Glutamatergic neuron (in vitro differentiated cells): ENCODE measurements at regions not wholly inside any gene's neighbourhood (a gene's known extent, or its start where the extent isn't known, plus 50 kb on each side); places are given as distances from the start of the nearest gene placed in this dataset.

ENCODE experiments used
- DNase-seq: peaks from one replicate; pipeline ENCODE4 v3.0.0; 2022
- H3K27ac Mint-ChIP-seq: one replicate; pipeline ENCODE4 v1.8.0; 2020; ENCODE audit warnings: mild to moderate bottlenecking, mixed read lengths, inconsistent platforms; ENCODE audit not compliant: unreplicated experiment
- H3K27me3 Mint-ChIP-seq: one replicate; pipeline ENCODE4 v1.8.0; 2020; ENCODE audit warnings: mild to moderate bottlenecking, moderate library complexity, mixed read lengths, inconsistent platforms; ENCODE audit not compliant: unreplicated experiment
- H3K36me3 Mint-ChIP-seq: one replicate; pipeline ENCODE4 v1.8.0; 2020; ENCODE audit warnings: mild to moderate bottlenecking, mixed read lengths, inconsistent platforms; ENCODE audit not compliant: unreplicated experiment
- H3K4me1 Mint-ChIP-seq: one replicate; pipeline ENCODE4 v1.8.0; 2020; ENCODE audit warnings: mild to moderate bottlenecking, low read depth, mixed read lengths, inconsistent platforms; ENCODE audit not compliant: unreplicated experiment
- H3K4me3 Mint-ChIP-seq: one replicate; pipeline ENCODE4 v1.8.0; 2020; ENCODE audit warnings: mild to moderate bottlenecking, mixed read lengths, inconsistent platforms; ENCODE audit not compliant: unreplicated experiment
- H3K9me3 Mint-ChIP-seq: one replicate; pipeline ENCODE4 v1.8.0; 2020; ENCODE audit warnings: mild to moderate bottlenecking, moderate library complexity, mixed read lengths, inconsistent platforms; ENCODE audit not compliant: unreplicated experiment
- CTCF ChIP-seq: fragments of 200-600 bp; sonication (generic); IDR thresholded peaks from one replicate; pipeline ENCODE4 v1.5.0; 2021; ENCODE audit not compliant: partially characterized antibody, unreplicated experiment

GRCh38 chrX:10798041-10798440 lies 177.7 kb upstream of the MID1 start:
- Mint-ChIP-seq H3K27me3 (no peaks in the 10 kb centered on the region), H3K36me3 (no peaks in the 10 kb centered on the region), H3K4me1 (no peaks in the 10 kb centered on the region)

GRCh38 chrX:10800796-10801195 lies 180.4 kb upstream of the MID1 start:
- H3K36me3 Mint-ChIP-seq: no peaks in the 10 kb centered on the region
- no peak for TF ChIP-seq CTCF
- H3K27me3 Mint-ChIP-seq: no peaks in the 10 kb centered on the region
- H3K9me3 Mint-ChIP-seq: no peaks in the 10 kb centered on the region
- no peak for DNase-seq
- no peaks in the 10 kb centered on the region for H3K4me1 Mint-ChIP-seq
- no peak overlapping the region for H3K4me3 Mint-ChIP-seq
- no peak overlapping the region for H3K27ac Mint-ChIP-seq

More at GRCh38 chrX:10798041-10798440, 177.7 kb upstream of the MID1 start:
- Mint-ChIP-seq H3K27ac (no peak overlapping the region), H3K9me3 (no peaks in the 10 kb centered on the region), H3K4me3 (no peak overlapping the region)
- no peak for DNase-seq
- no peak for TF ChIP-seq CTCF

- H3K4me1 Mint-ChIP-seq: no peaks in the 10 kb centered on the region
- no peaks in the 10 kb centered on the region for H3K27me3 Mint-ChIP-seq
- H3K36me3 Mint-ChIP-seq: no peaks in the 10 kb centered on the region
- TF ChIP-seq CTCF: no peak
- no peak overlapping the region for H3K27ac Mint-ChIP-seq
- H3K9me3 Mint-ChIP-seq: peaks cover 2% of the 10 kb centered on the region
- DNase-seq: no peak
- no peak overlapping the region for H3K4me3 Mint-ChIP-seq
These were observed 190.7 kb upstream of the MID1 start for GRCh38 chrX:10811111-10811510.

- Mint-ChIP-seq H3K9me3 (no peaks in the 10 kb centered on the region), H3K36me3 (no peaks in the 10 kb centered on the region), H3K4me1 (no peaks in the 10 kb centered on the region), H3K27ac (no peak overlapping the region), H3K4me3 (no peak overlapping the region), H3K27me3 (no peaks in the 10 kb centered on the region)
- TF ChIP-seq CTCF: no peak
- DNase-seq: no peak
These were observed 193.4 kb upstream of the MID1 start for GRCh38 chrX:10813761-10814160.

- H3K9me3 Mint-ChIP-seq: no peaks in the 10 kb centered on the region
- H3K4me1 Mint-ChIP-seq: peaks cover 7% of the 10 kb centered on the region
- TF ChIP-seq CTCF: no peak
- no peak overlapping the region for H3K4me3 Mint-ChIP-seq
- no peak for DNase-seq
- H3K27ac Mint-ChIP-seq: no peak overlapping the region
- H3K36me3 Mint-ChIP-seq: no peaks in the 10 kb centered on the region
- no peaks in the 10 kb centered on the region for H3K27me3 Mint-ChIP-seq
These were observed 198.3 kb upstream of the MID1 start for GRCh38 chrX:10818651-10819050.
